Left hindlimb (tissue), 1 donor: ENCODE measurements at regions not wholly inside any gene's neighbourhood (a gene's known extent, or its start where the extent isn't known, plus 50 kb on each side); places are given as distances from the start of the nearest gene placed in this dataset.
"Not testable (repeated sequence)": the region's sequence is repeated elsewhere in the genome, so short reads cannot be mapped to it uniquely, and the experiment has no call there.

Experiments
- DNase-seq: peaks from one replicate; pipeline ENCODE4 v3.0.0-alpha.2; 2018

DNA sequence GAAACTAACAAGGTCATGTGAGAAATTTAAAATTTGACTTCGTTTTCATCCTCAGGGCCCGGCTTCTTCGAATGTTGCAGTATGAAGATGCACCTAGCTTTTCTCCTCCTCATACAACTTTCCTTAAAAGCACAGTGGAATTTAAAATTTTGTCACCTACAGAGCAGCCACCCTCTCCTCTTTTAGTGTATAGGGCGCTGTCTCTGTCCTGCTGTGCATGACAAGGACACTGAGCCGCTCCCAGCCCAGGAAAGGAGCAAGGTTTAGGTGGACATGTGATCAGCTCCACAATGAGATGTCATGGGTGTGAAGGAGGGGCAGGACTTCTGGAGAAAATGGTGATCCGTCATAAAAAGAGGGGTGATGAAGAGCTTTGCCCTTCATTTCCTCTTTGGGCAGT, 1185.4 kb downstream of the RPIA start:
- DNase-seq: not testable (repeated sequence)

DNA sequence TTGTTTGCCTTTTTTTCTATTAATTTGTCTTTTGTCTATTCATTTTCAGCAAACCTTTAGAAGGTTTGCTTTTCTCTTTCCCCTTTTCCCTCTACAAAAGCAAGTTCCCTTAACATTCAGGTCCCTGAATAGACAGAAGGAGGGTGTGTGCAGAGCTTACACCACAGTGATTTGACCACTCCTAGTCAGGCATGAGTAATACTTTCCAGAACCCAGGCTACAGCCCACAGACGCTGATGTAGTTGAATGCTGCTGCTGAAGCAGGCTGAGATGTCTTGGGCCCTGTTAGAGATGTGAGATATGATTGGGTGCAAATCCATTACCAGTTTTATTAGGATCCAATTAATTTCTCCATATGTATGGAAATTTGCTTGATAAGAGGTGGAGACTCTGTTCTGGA, 1191.4 kb downstream of the RPIA start:
- DNase-seq: not testable (repeated sequence)

DNA sequence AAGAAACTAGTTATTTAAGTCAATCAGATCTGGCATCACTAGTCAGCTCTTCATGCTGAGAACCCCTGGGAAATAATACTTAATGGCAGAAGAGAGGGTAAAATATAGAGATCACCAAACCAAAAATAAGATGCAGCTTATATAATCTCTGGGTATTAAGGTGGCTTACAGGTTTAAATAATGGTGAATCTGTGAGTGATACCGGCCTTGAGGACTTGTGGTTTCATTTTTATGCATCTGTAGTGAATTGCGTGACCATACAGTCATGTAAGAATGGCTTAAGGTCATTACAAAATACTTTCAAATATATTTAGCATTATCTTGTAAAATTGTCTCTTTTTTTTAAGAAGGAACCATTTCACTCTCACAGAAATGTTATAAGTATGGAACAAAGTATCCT, 1192.2 kb downstream of the RPIA start:
- not testable (repeated sequence) for DNase-seq

DNA sequence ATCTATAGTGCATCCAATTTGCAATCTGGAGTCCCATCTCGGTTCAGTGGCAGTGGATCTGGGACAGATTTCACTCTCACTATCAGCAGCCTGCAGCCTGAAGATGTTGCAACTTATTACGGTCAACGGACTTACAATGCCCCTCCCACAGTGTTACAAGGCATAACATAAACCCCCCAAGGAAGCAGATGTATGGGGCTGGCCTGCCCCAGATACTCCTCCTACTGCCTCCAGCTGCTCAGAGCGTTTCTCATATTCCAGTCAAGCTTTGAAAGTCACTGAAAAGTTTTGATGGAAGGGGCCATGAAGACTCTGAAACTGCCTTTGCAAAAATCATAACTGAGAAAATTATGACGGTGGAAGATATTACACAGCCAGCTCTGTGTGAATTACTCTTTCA, 1193.6 kb downstream of the RPIA start:
- not testable (repeated sequence) for DNase-seq

DNA sequence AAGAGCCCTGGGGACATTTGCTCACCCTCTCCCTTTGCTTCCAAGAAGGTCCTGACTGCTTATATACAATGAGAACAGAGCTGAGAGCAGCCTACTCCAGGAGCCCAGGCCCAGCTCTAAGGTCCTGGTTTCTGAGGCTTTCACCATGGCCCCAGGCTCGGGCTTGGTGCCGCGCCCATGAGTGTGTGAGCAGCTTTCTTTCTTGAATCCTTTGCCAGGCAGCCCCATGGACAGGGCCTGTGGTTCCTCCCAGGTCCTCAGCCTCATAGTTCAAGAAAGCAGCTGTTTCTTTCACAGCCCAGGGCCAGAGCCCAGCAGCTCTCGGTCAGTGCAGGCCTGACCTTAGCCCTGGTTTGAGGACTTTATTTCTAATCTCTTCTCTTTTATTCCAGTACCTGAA, 1197.2 kb downstream of the RPIA start:
- DNase-seq: not testable (repeated sequence)

DNA sequence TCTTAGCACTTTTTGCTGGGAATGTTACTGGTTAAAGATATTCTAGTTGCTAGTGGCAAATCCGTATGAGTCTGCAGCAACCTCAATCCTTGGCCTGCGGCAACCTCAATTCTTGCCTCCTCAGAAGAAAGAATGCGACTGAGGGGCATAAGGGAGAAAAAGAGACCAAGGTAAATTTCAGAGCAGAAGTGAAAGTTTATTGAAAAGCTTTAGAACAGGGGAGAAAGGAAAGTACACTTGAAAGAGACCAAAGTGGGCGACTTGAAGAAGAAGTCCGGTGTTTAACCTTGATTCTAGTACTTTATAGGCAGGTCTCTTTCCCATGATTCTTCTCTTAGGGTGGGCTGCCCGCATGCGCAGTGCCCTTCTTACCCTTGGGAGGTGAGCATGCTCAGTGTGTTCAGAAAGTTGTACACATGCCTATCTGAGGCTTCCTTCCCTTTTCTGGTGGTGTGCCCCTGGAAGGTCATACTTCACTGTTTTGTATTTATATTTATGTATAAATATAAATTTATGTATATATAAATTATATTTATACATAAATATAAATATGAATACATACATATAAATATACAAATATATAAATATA, 1198.8 kb downstream of the RPIA start:
- DNase-seq: not testable (repeated sequence)

DNA sequence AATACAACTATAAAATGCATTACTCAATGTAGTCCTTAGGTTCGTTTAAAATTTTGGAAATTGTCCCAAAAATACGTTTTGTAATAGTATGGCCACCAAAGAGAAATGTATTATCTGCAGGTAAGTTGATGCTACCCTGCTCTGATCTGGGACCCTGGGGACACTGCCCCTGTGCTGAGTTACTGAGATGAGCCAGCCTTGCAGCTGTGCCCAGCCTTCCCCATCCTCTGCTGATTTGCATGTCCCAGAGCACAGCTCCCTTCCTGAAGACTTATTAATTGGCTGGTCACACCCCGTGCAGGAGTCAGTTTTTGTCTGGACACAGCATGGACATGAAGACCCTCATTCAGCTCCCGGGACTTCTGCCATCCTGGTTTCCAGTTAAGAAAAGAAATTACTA, 1203.5 kb downstream of the RPIA start:
- not testable (repeated sequence) for DNase-seq

DNA sequence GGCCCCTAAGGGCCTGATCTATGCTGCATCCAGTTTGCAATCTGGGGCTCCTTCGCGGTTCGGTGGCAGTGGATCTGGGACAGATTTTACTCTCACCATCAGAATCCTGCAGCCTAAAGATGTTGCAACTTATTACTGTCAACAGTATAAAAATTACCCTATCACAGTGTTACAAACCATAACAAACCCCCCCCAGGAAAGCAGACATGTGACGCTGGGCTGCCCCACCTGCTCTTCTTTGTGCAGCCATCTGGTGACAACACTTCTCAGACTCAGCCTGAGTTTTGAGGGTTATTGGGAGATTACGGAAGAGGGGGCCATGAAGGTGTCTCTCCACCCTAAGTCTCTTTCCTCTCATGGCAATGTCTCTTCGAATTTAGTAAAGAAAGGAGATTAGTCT, 1204.2 kb downstream of the RPIA start:
- DNase-seq: not testable (repeated sequence)

DNA sequence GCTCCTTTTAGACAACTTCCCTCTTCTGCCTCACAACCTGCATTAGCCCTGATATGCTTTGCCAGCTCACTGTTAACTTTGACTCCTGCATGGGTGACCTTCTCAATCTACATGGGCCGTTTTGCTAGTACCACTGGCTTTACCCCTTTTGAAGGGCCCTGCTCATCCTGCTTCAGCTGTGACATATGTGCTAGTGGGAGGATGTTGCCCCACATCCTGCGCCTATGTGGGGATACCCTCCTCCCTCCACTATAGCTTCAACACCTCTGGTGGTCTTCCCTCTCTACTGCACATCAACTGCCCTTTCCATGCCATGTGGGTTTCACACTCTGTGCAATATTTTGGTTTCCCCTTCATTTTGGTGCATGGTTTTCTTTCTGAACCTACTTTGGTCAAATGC, 1235.5 kb downstream of the RPIA start:
- not testable (repeated sequence) for DNase-seq

DNA sequence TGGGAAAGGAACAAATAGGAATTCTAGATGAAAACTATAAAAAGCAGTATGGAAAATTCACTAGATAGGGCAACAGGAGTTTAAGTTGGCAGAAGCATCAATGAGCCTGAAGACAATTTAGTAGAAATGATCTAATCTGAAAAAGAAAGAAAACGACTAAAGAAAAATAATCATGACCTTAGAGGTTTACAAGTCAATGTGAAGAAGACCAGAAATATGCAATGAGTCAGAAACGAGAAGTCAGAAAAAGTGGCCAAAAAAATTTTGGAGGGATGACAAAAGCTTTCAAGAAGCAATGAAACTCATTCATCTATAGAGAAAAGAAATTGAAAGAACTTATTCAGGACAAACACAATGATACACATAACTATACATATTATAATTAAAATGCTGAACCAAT, 1244.0 kb downstream of the RPIA start:
- not testable (repeated sequence) for DNase-seq

DNA sequence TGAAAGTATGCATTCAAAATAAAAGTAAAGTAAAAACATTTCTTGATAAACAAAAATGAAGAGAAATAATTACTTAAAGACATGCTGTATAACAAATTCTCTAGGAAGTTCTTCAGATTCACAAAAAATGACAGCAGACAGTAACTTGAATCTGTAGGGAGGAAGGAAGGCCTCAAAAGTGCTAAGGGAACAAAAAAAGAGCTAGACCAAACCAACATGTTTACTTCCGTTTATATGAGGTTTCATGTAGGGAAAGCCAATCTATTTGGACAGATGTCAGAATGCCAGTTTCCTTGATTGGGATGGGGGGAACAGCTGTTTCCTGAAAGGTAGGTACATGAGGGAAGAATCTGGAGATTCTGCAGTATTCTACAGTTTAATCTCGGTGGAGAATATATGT, 1244.5 kb downstream of the RPIA start:
- not testable (repeated sequence) for DNase-seq

DNA sequence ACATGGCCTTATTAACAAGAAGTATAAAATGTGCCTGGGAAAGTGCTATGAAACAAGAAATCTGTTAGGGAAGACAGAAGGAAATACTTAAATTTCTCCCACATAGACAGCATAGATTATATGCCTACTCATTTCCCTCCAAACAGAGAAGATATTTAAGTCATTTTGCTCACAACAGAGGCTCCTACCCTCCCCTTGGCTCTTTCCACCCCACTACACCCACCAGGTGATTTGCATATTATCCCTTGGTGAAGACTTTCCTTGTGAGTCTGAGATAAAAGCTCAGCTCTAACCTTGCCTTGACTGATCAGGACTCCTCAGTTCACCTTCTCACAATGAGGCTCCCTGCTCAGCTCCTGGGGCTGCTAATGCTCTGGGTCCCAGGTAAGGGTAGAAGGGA, 1245.1 kb downstream of the RPIA start:
- DNase-seq: not testable (repeated sequence)

DNA sequence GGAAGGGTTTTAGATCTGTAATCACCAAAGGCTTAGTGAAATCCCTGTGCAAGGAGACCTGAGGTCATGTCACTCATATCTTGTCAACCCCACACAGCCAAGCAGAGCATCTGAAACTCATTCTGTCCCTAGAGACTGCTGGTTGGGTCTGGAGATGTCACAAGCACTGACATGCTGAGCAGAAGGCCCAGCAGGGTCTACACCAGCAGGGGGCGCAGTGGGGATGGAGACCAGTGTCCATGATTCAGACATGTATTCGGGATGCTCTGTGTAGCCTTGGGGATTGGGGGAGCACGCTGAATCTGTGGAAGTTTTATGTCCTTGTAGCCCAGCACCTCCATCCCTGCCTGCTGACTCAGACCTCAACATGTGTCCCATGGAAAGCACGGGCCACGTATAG, 1247.3 kb downstream of the RPIA start:
- not testable (repeated sequence) for DNase-seq

DNA sequence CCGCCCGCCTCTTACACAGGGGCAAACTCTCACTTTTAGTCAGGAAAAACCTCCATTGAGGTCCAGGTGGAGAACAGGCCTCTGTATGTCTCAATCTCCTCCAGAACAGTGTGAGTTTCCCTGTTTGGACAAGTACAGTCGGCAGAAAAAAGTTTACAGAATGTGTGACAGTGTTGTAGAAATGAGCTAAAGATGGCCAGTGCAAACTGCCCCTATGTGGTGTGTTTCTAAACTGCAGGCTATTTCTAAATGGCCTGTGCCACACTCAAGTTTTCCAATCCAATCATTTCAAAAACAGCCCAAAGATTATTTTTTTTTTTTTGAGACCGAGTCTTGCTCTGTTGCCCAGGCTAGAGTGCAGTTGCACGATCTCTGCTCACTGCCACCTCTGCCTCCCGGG, 1252.8 kb downstream of the RPIA start:
- not testable (repeated sequence) for DNase-seq

DNA sequence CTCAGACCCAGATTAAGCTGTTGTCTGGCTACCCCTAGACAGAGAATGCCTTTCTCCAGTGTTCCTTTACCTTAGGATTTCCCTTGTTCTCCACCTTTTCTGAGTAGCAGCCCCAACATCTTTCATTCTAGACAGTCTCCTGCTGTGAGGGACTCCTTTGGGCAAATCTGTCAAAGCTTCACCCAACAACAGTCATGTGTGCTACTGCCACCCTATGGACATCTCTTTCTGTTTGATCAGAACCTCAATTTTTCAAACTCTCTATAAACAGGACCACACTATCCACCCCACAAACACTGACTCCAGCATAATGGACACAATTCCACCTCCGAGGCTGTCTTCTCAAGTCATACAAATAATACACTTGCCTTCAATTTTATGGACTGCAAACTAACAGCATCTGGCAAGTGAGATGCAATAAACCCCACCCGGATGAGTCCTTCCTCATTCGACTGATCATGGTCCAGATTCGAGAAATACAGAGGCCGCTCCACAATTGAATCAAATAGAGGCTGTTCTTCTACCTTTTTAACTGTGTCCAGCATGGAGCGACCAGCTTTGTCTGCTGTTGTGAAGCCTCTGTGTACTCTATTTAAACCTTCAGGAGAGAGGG, 1253.6 kb downstream of the RPIA start:
- not testable (repeated sequence) for DNase-seq

DNA sequence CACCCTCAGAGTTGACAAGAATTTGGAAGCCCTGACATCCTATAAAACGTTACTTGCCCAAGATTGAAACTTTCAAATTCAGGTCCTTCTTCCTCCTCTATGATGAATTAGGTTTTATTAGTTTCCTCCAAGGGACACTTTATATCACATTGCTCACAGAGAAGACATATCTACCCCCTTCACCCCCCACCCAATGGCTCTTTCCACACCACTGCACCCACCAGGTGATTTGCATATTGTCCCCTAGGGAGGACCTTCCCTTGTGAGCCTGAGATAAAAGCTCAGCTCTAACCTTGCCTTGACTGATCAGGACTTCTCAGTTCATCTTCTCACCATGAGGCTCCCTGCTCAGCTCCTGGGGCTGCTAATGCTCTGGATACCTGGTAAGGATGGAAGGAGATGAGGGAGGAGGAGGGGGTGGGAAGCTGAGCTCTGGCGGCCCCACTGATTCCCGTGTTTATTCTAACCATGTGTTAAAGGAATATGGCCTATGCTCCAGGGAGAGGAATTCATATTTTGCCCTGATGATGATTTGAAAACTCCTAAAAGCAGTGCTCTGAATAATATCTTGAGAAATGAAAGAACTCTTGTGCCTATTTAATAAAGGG, 1255.8 kb downstream of the RPIA start:
- not testable (repeated sequence) for DNase-seq

DNA sequence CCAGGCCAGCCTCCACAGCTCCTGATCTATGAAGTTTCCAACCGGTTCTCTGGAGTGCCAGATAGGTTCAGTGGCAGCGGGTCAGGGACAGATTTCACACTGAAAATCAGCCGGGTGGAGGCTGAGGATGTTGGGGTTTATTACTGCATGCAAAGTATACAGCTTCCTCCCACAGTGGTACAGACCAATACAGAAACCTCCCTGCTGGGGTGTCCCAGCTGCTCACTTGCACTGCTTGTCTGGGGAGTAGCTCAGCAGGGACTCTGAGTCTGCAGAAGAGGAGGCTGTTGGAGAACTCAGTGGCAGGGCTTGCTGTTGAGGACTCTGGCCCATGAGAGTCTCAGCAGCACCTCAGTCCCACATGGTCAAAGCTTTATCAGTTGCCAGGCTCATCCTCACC, 1256.6 kb downstream of the RPIA start:
- not testable (repeated sequence) for DNase-seq

DNA sequence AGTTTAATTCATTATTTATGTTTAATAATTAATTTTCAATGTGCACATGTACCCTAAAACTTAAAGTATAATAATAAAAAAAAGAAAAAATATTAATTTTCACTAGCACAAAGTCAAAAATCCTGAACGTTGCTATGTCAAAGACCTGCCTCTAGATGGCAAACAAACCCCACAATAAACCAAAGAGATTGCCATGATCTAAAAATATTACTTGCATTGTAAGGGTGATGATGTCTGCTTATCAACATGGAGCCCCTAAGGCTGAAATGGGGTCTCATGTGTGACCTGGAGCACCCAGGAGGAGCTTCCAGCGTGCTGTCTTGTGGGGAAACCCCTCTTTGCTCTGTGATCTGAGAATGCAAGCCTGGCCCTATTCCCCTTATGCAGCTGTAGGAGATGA, 1259.3 kb downstream of the RPIA start:
- DNase-seq: not testable (repeated sequence)

DNA sequence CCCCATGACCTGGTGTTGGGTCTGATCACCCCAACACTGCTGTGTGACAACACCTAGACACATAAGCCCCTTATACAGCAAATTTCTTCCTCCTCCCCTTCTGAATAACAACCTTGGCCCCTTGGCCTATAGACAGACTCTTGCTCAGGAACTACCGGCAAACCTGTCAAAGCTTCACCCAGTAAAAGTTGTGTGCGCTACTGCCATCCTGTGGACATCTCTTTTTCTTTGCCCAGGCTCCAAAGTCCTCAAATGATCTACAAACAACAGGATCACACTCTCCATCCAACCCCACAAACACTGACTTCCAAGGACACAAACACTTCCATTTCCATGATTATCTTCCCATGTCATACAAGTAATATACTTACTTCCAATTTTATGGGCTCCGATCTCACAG, 1265.8 kb downstream of the RPIA start:
- DNase-seq: not testable (repeated sequence)

DNA sequence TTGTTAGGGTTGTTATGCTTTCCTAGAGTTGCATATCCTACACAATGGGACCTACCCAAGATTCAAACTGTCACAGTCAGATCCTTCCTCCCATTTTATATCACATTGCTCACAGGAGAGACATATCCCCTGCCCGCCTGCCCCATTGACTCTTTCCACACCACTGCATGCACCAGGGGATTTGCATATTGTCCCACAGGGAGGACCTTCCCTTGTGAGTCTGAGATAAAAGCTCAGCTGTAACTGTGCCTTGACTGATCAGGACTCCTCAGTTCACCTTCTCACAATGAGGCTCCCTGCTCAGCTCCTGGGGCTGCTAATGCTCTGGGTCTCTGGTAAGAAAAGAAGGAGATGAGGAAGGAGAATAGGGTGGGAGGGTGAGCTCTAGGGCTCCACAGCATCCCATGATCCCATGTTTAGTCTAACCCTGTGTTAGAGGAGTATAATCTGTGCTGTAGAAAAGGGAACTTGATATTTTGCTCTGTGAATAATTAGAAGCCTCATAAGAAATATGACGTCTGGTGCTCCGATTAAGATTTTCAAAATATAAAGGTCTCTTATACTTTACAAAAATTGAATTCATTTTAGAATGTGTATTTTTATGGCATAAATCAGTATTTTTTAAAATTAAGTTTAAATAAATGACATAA, 1268.4 kb downstream of the RPIA start:
- DNase-seq: not testable (repeated sequence)

DNA sequence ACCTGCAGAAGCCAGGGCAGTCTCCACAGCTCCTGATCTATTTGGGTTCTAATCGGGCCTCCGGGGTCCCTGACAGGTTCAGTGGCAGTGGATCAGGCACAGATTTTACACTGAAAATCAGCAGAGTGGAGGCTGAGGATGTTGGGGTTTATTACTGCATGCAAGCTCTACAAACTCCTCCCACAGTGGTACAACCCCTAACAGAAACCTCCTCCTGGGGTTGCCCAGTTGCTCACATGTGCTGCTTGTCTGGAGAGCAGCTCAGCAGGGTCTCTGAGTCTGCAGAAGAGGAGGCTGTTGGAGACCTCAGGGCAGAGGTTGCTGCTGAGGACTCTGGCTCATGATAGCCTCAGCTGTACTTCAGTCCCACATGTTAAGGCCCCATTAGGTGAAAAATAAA, 1269.1 kb downstream of the RPIA start:
- not testable (repeated sequence) for DNase-seq

DNA sequence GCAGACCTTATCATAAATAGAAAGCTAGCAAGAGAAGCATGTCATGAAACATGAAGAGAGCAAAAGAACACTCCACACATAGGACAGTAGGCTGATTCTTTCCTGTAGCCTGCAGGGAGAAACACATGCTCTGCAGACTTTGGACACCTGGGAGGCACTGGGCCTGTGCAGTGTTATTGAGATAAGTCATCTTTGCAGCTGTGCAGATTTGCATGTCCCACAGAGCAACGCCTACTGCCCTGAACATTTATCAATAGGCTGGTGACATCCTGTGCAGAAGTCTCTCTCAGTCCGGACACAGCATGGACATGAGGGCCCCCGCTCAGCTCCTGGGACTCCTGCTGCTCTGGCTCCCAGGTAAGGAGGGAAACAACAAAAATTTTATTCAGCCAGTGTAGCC, 1277.1 kb downstream of the RPIA start:
- DNase-seq: not testable (repeated sequence)

DNA sequence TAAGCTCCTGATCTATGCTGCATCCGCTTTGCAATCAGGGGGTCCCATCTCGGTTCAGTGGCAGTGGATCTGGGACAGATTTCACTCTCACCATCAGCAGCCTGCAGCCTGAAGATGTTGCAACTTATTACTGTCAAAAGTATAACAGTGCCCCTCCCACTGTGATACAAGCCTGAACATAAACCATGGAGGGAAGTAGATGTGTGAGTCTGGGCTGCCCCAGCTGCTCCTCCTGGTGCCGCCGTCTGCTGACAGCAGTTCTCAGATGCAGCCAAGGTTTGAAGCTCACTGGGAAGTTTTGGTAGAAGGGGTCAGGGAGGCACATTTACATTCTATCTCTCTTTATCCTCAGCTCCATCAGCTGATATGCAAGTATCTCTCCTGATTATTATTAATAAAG, 1277.7 kb downstream of the RPIA start:
- DNase-seq: not testable (repeated sequence)

DNA sequence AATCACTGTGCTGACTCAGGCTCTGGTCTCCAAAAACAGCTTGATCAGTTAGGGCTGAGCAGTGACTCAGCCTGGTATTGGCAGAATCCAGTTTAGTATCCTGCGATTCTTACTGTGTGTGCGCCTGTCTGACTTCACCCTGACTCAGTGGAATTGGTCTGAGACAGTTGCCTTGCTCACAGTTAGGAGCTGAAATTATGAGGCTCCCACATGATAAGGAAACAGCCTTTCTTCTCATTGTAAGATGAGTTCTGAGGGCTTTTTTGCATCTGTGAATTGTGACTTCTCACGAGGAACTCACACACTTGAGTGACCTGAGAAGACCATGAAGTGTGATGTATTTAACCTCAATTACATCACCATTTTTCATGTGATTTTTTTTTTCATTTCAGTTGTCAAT, 1282.4 kb downstream of the RPIA start:
- not testable (repeated sequence) for DNase-seq
